Ovary (tissue), 3 donors: ENCODE measurements at regions not wholly inside any gene's neighbourhood (a gene's known extent, or its start where the extent isn't known, plus 50 kb on each side); places are given as distances from the start of the nearest gene placed in this dataset.

Experiments used
- CTCF ChIP-seq, 3 donors: fragments of 450-650 bp in 2 of 3; fragments of 200-600 bp in 1 of 3; IDR thresholded peaks; one replicate each; pipeline versions ENCODE4 v1.5.1 to v1.8.0; 2016 to 2022; ENCODE audit warnings: antibody characterized with exemption in 3 of 3, mild to moderate bottlenecking in 1 of 3
- EP300 ChIP-seq: sonication (generic); formaldehyde crosslinking; IDR thresholded peaks from one replicate; pipeline ENCODE4 v1.6.1; 2017; ENCODE audit warnings: antibody characterized with exemption
- POLR2A ChIP-seq: fragments of 450-650 bp; IDR thresholded peaks from one replicate; pipeline ENCODE4 v1.6.1; 2017; ENCODE audit warnings: antibody characterized with exemption, mild to moderate bottlenecking, moderate library complexity
- donor health status: DM: no; HTN: no; CAD: no.

- TF ChIP-seq POLR2A (no peak), CTCF (IDR thresholded peaks at IDR 0.05) (no peak), EP300 (no peak)
Measured at GRCh38 chr14:76922584-76922983, 96.4 kb downstream of the LRRC74A start.
